ENCODE measurements at regions not wholly inside any gene's neighbourhood (a gene's known extent, or its start where the extent isn't known, plus 50 kb on each side); places are given as distances from the start of the nearest gene placed in this dataset.
A peak's percentile ranks its signal among the peaks of the same experiment; 100 is the strongest.

DNA sequence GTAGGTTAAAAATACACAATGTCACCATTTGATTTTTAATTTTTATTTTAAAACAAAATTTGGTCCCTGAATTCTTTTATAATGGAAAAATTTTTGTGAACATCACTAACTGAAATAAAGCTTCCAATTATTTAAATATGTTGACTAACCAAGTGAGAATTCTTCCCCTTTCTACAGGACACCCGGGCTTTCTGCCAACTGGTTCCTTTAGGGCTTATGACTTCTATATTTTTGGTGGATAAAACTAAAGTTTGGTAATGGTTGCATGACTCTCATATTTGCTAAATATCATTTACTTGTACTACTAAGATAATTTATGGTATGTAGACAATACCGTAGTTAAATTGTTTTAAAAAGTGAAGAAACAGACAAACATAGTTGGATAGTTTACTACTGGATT, 291.0 kb upstream of the DOK6 start:
- peak; percentile 9 for DNase-seq (ENCODE audit: low read depth)

DNA sequence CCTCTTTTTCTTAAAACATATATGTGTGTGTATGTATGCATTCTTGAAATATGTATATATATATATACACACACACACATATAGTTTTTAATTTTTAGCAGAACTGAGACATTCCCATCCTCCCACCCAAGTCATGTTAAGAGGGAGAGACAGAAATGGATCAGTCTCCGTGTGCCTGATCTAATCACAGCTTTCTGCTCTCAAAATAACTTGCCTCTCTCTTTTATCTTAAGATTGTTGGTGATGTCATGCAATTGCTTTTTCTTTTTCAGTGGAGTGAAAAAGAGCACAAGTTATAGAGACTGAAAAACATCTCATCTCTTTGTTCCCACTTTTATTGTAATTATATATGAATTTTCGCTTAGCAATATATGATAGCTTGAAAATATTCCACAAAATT, 279.9 kb upstream of the DOK6 start:
- DNase-seq (ENCODE audit: low read depth): no peak

DNA sequence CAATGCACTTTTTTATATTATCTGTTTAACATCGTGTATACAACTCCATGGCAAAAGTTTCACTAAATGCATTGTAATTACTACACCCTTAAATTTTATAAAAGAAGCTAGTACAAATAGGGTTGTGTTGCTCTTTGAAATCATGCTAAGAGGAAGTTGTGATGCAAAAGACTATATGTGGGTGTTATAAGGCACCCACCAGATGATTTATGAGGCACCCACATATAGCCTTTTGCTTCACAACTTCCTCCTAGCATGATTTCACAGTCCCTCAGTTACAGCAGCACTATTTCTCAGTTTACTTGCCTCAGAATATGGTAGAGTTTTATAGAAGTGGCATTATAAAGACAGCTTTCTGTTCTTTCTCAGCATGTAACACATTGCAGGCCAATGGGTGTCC, 277.3 kb upstream of the DOK6 start:
- no peak for DNase-seq (ENCODE audit: low read depth)

DNA sequence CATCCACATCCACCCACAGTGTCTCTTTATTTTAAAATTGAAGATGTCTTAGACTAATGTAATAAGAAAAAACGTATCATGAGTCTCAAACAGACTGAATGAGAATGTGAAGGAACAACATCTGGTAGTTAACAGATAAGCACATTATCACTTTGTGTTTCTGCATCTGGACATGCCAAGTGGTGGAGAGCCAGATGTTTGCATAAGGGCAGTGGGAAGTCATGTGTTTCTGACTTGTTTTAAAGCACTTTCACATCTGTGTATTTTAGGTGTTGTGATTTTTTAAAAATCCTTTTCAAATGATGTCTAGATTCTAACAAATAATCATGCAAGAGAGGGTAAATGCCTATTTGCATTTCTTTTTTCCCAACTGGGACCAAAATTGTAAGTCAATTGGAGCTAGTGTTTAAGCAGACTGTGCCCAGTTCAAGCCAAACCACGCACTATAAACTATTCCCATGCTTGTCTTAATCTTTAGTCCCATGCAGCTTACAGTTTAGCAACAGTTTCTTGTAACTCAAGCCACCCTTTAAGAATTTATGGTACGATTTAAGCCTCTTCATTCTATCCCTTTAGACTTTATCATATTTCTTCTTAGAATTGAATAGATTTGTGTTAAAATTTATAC, 272.7 kb upstream of the DOK6 start:
- DNase-seq (ENCODE audit: low read depth): no peak

DNA sequence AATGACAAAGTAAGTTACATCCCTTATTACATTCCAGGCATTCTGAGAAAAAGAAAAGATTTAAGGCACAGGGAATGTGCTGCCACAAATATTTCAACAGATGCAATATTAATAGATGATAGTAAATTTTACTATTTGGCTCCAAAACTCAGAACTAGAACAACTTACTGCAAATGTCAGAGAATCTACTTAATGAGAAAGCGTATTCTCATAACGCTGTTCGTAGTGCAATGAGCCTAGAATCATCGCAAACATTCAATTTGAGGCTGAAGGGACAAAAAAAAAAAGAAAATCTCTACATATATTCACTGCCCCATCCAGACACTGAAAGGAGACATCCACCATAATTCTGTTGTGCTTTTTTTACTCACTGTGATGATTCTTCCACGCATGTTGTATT, 272.1 kb upstream of the DOK6 start:
- no peak for DNase-seq (ENCODE audit: low read depth)

DNA sequence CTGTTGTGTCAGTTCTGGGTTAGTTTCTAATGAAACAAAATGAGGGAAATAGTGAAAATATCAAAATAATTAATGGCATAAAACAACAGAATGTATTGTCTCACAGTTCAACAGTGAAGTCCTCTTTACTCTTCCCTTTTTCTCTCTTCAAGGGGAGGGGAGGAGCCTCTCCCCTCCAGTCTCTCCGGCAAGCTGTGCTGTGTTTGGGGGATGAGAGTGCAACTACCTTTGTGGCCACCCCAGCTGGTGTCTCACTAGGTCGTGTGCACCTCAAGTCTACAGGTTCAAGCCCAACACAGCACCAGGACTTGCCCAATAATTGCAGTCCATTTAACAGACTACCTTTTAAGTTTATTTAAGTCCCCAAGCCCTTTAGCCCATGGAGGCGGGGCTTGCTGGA, 271.7 kb upstream of the DOK6 start:
- no peak for DNase-seq (ENCODE audit: low read depth)

DNA sequence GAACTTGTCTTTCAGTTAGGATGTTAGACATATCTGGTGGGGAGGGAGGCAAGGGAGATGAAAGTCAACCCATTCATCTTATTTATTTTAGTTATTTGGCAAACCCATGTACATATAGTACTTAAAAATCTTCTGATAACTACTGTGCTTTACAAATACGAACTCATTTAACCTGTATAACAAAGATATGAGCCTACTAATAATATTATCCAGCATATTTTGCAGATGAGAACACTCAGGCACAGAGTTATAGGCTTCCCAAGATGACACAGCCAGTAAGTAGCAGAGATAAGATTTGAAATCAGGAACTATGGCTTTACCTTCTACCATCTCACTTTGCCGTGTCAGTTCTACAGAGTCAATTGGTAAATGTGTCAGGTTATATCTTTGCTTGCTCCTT, 262.6 kb upstream of the DOK6 start:
- DNase-seq (ENCODE audit: low read depth): no peak

DNA sequence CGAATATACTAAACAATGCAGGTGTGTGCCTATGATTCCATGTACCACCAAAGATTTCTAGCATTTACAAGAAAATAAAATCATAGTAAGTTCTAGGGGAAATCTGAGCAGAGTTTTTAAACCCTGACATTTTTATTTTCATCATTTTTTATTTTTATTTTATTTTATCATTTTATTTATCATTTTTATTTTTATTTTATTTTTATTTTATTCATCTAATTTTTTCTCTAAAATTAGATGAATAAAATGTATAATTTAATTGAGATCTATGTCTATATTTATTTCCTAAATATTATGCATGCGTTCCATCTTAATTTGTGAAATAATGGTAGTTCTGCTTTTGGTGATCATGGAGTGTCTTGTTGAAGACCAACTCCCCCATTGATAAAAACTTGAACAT, 257.6 kb upstream of the DOK6 start:
- no peak for DNase-seq (ENCODE audit: low read depth)

DNA sequence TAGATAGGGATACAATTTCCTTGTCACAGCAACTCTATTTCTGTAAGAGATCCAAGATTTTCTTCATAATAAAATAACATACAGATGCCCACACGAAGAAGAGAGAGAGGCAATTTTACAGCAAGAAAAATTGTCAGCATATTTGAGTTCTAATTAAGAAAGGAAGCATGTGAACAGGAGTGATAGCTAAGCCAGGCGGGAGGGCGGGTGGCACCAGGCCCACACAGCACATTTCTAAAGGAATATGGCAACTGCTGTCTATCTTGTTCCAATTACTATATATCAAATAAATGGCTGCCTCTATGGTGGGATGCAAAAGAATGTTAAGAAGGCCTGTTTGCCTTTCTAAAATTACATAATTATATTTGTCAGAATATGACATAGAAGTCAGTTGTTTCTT, 248.3 kb upstream of the DOK6 start:
- no peak for DNase-seq (ENCODE audit: low read depth)

DNA sequence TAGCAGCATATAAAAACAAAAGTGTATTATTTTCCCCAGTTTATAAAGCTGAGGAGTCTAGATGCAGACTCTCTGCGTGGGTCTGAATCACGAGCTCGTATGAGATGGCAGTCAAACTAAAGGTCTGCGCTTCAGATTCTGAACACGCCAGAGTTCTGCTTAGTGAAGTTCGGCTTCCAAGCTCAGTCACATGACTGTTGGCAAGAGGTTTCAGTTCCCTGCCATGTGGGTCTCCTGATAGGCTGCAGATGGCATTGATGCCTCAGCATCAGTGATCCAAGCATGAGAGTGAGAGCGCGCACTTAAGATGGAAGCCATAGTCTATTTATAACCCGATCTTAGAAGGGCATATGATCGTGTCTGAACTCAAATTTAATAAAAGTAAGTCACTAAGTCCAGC, 242.8 kb upstream of the DOK6 start:
- DNase-seq (ENCODE audit: low read depth): no peak

DNA sequence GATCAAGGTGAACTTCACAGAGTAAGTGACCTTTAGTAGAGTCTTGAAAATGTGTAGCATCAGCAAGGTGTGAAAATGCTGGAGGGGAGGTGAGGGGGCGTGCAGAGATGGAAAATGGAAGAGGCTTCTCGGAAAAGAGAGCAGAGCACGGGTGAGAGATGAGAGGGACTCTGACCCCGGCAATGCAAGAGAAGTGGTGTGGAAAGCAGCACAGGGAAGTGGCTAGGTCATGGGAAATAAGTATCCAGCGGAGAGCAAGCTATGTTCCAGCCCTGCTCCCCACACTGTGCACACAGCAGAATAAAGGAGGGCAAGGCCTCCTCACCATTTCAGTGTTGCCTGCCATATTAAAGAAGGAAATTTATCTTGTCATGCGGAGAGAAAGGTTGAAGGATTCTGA, 241.7 kb upstream of the DOK6 start:
- DNase-seq (ENCODE audit: low read depth): no peak

DNA sequence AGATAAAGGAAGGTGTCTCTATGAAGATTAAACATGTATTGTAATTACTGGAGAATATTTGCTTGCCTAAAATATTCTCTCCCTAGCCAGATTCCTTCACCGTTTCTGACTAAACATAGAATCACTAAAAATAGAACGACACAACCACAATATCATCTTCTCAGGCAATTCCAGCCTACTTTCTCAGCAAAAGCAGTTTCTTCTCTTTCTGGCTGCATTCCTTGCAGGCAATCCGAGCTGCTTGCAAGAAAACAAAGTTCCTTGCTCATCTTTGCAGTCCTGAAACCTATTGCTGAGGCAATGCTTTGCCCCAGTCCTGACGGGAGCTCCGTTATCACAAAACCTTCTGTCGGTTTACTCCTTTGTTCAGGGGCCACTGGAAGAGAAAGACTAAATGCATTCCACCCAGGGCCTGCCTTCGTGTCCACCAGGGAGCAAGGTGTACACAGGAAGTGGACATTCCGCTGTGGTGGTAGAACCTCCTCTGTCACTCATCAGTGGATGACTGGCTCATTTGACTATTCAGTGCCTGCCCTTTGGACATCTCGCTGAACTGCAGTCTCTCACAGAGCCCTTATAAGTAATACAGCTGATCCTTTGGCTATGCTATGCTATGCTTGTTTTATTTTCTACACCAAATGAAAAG, 239.2 kb upstream of the DOK6 start:
- peak; percentile 31 for DNase-seq (ENCODE audit: low read depth)

DNA sequence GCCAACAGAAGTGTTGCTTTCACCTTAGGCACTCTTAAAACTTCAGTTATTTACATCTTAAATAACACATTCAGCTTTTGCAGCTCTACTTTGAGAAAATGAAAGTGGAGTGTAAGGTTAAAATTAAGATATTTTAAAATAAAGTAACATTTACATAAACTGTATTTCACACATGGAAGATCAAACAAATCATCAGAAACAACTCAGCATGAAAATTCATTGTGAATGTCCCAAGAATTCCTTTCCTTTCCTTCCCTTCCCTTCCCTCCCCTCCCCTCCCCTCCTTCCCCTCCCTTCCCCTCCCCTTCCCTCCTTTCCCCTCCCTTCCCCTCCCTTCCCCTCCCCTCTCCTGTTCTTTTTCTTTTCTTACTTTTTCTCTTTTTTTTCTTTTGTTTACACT, 238.0 kb upstream of the DOK6 start:
- DNase-seq (ENCODE audit: low read depth): no peak

DNA sequence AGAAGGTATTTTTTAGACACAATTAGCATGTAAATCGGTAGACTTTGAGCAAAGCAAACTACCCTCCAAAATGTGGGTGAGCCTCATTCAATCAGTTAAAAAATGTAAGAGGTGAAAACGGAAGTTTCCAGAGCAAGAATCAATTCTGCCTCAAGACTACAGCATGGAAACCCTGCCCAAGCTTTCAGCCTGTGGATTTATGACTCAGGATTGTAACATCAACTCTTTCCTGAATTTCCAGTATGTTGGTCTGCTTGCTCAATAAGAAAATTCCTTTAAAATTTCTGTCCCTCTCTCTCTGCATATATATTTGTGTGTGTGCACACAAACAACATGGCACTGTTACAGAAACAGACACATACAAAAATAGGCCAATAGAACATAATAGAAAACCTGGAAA, 228.6 kb upstream of the DOK6 start:
- DNase-seq (ENCODE audit: low read depth): no peak

DNA sequence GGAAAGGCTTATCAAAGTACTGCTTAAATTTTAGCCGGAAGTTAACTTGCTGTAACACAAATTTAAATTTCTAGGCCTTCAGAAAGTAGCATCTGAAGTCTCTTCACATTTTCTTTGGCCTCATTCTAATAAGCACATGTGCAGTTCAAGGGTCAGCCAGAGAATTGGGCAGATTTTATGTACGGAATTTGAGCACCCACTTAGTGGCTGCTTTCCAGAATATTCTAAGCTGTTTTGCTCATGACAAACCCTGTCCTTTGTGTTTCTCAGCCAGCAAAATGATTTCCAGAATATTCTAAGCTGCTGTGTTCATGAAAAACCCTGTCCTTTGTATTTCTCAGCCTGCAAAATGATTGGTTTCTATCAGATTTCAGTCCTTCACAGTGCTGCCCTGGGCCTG, 225.0 kb upstream of the DOK6 start:
- no peak for DNase-seq (ENCODE audit: low read depth)

DNA sequence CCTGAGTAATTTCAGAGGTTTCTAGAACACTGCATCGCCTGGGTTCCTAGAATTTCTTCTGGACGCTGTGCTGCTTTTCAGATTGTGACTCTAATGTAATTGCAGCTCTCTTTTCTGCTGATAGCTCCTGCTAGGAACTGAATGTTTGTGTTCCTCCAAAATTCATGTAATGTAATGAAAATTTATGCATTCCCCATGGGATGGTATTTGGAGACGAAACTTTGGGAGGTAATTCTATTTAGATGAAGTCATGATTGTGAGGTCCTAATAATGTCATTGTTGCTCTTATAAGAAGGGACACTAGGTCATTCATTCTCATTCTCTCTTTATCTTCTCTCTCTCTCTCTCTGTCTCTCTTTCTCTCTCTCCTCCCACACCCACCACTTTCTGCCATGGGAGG, 223.9 kb upstream of the DOK6 start:
- no peak for DNase-seq (ENCODE audit: low read depth)

DNA sequence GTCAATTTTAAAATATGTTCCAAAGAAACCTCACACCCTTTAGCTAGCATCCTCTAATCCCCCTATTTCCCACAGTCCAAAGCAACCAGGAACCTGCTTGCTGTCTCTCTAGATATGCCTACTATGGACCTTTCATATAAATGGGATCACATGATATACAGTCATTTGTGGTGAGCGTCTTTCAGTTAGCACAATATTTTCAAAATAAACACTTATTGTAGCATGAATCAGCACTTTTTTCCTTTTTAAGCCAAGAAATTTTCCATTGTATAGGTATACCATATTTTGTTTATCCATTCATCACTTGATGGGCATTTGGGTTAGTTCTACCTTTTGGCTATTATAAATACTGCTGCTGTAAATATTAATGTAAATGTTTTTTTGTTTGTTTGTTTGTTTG, 223.0 kb upstream of the DOK6 start:
- DNase-seq (ENCODE audit: low read depth): no peak

DNA sequence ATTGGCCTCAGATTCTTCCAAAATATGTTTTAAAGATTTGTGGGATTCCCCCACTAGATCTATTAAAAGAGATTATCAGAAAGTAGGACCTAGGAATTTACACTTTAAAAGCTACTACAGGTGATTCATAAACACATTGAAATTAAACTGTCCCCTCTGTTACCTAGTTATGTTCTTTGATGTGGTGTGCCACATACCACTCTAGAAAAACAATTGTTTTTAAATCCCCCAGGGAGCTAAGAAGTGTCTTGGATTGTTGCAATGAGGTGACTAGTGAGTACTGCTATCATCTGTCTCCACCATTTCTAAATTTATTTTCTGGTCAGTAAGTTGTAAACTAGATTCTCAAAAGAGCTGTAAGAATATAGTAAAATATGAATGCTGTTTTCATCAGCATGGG, 214.5 kb upstream of the DOK6 start:
- no peak for DNase-seq (ENCODE audit: low read depth)

DNA sequence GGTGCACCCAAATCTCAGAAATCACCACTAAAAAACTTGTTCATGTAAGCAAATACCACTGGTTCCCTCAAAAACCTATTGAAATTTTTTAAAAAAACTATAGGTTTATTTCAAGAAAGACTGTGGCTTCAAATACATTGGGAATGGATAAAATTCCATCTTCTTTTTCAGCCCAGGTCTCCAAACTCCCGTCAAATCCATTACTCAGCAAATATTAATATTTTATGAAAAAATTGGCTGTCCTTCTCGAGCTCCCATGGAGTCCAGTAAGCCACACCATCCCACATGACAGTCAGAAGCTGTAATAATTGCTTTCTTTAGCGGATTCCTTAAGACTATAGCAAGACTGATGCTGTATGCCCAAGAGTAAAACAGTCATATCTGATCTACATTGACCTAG, 204.4 kb upstream of the DOK6 start:
- DNase-seq (ENCODE audit: low read depth): no peak

DNA sequence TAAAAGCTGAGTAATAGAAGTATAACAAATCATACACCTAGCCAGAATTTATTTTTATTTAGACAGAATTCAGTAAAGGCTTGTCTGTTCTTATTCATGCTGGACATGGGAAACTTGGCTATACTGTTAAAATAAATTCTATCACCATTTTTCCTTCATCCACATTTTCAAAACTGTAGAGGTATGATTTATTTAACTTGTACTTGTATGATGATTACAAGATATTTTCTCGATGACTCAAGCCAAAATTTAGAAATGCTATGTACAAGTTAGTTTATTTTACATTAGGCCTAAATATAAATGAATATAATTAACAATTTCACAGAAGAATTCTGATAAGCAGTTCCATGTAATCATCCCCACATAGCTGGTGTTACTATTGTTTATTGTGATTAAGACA, 194.8 kb upstream of the DOK6 start:
- DNase-seq (ENCODE audit: low read depth): no peak

DNA sequence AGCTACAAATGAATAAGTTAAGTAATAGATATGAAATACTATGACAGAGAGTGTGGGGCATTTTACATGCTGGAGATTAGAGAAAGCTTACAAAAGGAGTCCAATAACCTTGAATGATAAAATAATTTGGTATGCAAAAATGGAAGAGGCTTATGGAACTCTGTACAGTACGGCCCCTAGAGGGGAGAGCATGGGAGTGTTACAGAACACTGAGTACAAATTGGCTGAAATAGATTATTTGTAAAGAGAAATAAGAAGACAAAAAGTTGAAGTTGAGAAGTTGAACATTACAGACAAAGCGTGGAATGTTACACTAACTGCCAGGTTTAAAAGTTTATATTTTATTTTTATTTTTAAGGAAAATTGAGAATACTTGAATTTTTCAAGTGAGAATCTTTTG, 192.1 kb upstream of the DOK6 start:
- no peak for DNase-seq (ENCODE audit: low read depth)

DNA sequence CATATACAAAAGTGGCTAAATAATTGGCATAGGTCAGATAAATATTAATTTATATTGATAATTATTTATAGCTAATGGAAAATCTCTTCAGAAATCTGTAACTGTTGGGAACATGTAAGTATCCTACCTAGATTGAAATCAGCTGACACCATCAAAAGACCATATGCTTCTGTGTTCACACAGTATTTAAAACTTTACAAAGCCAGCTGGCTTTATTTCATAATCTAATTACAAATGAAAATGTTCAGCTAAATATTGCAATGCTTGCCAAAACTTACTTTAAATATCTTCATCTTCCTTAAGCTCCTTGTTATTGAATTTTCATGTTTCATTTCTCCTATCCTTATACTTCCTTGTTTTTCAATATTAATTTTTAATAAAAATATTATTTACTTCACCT, 190.9 kb upstream of the DOK6 start:
- DNase-seq (ENCODE audit: low read depth): no peak

DNA sequence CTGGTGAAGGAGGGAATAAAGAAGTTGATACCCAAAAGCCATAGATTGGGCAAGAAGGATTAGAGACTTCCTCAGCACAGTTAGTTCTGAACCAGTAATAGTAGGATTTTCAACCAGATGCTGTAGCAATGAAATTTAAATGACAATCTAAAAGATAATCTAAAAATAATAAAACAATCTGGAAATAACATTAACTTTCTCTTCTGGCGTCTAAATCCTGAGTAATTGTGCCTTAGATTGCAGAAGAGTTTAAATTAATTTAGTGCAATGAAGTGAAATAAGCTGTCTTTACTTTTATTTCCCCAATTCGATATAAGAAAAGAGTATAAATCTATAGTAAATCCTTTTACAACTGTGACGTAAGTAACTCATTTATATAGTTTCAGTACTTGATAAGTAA, 186.8 kb upstream of the DOK6 start:
- DNase-seq (ENCODE audit: low read depth): no peak

DNA sequence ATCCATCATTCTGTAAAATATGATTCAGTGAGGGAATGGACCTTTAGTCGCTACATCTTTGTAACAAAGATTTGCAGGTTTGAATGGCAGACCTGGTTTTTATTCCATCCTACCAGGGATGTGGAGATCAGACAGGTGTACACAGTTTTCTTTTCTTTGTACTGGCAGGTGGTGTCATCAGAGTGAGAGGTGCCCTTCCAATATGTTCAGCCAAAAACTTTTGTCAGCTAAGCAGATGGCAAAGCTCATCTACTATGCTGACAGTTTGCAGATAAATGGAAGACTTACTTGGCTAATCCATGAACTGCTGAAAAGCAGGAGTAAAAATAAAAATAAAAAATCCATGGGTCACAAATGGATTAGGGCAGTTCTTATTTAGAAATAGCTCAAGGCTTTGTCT, 185.5 kb upstream of the DOK6 start:
- DNase-seq (ENCODE audit: low read depth): no peak

Measured in LHCN-M2 (cell line).